T47D (cell line): ENCODE measurements at regions not wholly inside any gene's neighbourhood (a gene's known extent, or its start where the extent isn't known, plus 50 kb on each side); places are given as distances from the start of the nearest gene placed in this dataset.

ENCODE experiments used
- DNase-seq, 2 experiments: peaks; one replicate each; pipeline versions ENCODE4 v3.0.0 to v3.0.0-alpha.2; 2011 to 2012; ENCODE audit warnings: low read depth in 1 of 2, low spot score in 1 of 2
- JUND ChIP-seq: IDR thresholded peaks from 2 replicates; pipeline ENCODE4 v1.6.1; 2012; ENCODE audit warnings: low read depth
- in situ Hi-C: cut with HindIII; loops from 2 replicates; pipeline ENCODE4 v1.10.0; 2016; ENCODE audit warnings: low sequenced_read_pairs, low pct_unique_long_range_greater_than_20kb

DNA sequence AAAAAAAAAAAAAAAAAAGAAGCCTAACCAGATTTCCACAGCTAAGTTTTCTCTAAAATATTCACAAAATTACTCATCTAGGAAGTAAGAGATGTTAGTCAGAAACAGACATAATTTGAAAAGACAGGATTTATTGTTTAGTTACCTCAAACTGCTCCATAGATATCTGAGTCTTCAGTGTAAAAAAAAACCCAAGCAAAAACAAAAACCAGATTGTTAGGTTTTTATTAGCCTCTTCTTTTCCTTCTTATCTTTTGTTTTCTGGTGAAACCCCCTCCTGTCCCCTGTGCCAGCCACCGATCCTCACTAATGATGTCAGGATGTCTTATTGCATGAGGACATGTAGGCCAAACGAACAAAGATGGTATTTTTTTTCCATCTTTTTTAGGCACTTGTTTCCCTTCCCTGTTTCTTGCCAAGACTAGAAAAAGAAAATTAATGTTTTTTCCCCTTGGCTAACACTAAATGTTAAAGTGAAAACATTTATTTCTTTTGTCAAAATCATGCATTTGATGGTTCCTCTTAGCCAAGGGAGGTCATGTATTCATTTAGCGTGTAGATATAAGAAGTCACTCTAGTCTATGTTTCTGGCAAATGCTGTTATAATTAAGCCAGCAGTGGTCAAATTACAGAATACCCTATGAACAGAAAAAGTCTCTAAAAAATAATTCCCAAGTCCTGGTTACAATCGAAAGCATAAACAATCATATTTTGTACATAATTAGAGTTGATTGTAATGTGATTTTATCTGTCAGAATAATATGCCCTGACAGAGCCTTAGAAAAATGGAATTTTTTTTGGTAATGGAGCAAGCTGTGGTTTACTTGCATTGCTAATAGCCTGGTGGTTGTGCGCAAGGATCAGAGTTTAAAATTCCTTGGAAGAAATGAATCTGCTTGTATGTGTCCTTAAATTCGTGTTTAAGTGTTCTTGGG, 702.4 kb upstream of the FZD8 start:
- no peak for TF ChIP-seq JUND
- DNase-seq: no peak
- in situ Hi-C loops: no loop called here

DNA sequence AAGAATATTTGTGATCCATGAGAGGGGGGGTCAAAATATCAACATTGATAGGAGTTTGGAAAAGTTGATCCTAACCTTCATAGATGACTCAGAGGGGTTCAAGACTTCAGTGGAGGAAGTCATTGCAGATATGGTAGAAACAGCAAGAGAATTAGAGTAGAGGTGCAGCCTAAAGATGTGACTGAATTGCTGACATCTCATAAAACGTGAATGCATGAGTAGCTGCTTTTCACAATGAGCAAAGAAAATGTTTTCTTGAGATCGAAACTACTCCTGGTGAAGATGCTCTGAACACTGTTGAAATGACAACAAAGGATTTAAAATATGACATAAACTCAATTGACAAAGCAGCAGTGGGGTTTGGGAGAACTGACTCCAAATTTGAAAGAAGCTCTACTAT, 700.7 kb upstream of the FZD8 start:
- DNase-seq: no peak
- TF ChIP-seq JUND: no peak
- in situ Hi-C loops: no loop called here

DNA sequence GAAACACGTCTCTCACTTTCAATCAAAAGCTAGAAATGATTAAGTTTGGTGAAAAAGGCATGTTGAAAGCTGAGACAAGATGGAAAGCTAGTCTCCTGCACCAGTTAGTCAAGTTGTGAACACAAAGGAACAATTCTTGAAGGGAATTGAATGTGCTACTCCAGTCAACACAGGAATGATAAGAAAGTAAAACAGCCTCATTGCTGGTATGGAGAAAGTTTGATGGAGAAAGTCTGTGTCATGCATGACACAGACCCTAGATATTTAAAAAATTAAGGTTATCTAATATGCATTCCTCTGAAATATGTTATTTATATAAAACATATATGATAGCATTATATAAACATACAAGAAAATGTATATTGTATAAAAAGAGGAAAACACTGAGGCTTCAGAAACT, 699.4 kb upstream of the FZD8 start:
- in situ Hi-C loops: no loop called here
- no peak for TF ChIP-seq JUND

DNA sequence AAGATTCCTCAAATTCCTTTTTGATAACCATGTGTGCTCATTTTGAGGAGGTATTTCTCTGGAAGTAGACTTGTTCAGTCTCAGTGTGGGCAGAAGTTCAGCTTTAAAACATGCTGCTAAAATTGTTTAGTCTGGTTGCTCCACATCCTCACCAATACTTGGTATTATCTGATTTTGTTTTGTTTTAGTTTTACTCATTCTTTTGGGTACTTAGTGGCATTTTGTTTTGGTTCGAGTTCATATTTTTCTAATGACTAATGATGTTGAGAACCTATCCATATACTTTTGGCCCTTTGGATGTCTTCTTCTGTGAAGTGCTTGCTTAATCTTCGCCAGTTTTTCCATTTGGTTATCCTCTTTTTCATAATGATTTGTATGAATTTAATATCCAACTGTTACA, 694.2 kb upstream of the FZD8 start:
- TF ChIP-seq JUND: no peak
- DNase-seq: no peak
- in situ Hi-C loops: no loop called here

More for the DNA sequence above, 699.4 kb upstream of the FZD8 start:
- DNase-seq: no peak

DNA sequence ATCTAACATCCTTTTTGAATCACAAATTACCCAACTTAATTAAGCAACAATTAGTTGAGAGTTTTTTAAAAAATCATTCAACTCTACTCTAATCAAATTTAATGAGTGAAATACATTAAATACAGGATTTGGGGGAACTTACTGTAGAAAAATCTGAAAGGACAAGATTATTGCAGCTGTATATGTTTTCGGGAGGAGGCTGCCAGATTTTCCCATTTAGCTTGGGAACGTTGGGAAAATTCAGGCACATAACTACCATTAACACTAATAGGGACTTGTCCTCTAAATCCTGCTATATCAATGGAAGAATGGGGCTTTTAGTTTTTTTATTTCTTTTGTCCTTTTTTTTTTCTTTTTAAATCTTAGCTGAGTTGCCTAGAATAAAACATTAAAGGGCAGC, 691.4 kb upstream of the FZD8 start:
- no peak for DNase-seq
- in situ Hi-C loops: no loop called here
- no peak for TF ChIP-seq JUND

DNA sequence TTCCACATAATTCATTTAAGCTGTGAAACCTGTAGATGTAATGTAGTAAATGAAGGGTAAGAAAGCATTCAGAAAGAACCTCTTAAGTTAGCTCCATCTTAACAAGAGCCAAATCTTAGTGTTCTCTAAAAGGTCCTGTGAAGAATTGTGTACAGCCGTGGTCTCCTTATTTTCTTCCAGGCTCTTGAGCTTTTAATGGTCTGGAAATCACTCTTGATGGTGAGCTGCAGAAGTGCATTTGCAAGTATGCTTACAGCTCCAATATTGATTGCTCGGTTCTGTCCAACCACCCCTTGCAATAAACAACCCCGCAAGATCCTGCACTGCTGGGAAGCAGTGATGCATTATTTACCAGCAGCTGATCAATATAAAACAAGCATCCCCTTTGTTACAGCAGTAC, 690.8 kb upstream of the FZD8 start:
- no peak for TF ChIP-seq JUND
- in situ Hi-C loops: no loop called here
- no peak for DNase-seq

DNA sequence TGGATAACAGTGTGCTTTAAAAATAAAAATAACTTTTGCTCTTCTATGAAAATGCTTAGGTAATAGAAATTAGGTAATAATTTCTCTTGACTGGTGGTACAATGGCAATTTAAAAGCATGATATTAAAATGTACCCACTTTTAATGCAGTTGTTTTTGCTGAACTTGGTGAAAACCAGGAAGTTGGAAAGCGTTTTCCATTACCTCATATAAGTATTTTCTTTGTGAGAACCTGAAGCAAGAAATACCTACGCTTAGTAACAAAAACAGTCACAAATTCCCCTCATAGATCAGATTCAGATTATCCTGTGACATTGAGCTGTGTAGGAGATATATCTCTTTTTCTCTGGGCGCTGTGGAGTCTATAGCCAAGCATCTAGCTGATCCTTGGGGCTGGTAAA, 689.0 kb upstream of the FZD8 start:
- DNase-seq: no peak
- TF ChIP-seq JUND: no peak
- in situ Hi-C loops: no loop called here

DNA sequence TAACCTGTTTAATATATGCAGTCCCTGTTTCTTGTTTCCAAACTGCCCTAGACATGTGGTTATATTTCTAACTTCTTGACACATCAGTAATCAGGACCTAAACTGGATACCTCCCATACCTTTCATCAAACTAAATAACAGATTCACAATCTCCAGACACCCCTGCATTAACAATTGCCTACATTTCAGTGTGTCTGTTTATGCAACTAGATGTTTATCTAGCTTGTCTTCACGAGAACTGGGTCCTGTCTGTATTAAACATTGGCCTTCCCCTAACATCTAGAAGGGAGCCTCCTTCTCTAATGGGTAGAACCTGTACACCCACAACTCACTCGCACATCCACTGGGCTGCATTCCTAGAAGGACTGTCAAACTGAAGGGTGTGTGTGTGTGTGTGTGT, 683.7 kb upstream of the FZD8 start:
- in situ Hi-C loops: no loop called here
- no peak for DNase-seq
- no peak for TF ChIP-seq JUND

DNA sequence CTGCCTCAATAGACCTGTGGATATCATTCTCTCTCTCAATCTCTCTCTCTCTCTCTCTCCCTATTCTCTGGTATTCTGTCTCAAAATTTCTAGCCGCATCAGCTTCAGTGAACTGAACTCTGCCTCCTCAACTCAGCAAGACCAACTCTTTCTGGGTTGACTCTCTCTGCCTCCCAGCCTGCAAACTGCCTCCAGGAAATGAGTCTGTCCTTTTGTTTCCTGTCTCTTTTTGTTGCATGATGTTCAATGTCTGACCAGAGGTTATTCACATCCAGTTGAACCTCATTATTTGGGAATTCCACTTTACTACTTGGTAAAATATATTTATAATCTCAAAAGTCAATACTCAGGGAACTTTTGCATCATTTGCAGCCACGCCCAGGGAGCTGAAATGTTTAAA, 682.7 kb upstream of the FZD8 start:
- TF ChIP-seq JUND: no peak
- no peak for DNase-seq
- in situ Hi-C loops: no loop called here

DNA sequence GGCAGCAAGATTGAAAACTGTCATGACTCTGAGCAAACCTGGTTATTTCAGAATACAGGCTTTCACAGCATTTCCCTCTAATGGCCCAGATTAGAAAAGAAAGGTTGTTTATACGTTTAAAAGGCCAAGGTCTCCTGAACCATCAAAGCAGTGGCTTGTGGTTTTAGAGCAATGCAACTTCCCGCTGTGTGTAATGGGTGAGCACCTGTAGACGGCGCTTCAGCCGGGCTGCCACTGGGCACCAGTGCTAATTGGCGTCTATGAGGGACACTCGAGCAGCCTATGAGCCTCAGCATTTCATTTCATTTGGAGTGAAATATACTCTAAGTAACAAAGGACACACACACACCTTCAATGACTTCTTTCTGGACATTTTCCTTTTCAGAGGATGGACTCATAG, 671.0 kb upstream of the FZD8 start:
- DNase-seq: no peak
- no peak for TF ChIP-seq JUND
- in situ Hi-C loops: no loop called here

DNA sequence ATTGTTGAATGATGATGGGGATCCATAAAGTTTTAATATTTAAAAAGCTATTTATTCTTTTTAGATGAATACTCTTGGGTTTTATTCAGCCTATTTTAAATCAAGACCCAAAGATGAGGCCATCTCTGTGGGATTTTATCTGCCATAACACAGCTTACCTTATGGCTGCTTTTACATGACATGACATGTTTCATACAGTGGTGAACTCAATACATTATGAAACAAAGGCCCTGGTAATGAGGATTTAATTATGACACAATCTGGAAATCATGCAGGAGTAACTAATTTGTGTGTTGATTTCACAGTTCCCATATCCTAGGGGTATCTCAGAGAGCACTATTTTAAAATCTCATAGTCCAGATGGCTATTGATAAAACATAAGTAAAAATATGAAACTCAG, 661.8 kb upstream of the FZD8 start:
- TF ChIP-seq JUND: no peak
- in situ Hi-C loops: no loop called here
- no peak for DNase-seq

DNA sequence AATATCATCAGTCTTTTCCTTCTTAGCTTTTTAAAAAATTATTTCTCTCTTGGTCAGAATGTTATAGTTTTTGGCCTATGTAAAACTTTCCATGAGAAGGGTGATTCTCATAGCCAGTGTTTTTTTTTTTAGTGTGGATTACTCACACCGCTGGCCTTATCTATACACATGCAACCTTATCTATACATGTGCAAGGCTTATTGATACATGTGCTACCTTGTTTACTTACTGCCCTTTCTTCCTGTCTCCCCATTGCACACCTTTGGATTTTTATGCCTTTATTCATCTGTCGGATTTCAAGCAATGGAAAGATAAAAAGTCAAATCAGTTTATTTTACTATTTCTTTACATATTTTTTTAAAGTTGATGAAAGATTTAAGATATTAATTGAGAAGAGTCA, 660.0 kb upstream of the FZD8 start:
- in situ Hi-C loops: no loop called here
- no peak for TF ChIP-seq JUND
- no peak for DNase-seq

DNA sequence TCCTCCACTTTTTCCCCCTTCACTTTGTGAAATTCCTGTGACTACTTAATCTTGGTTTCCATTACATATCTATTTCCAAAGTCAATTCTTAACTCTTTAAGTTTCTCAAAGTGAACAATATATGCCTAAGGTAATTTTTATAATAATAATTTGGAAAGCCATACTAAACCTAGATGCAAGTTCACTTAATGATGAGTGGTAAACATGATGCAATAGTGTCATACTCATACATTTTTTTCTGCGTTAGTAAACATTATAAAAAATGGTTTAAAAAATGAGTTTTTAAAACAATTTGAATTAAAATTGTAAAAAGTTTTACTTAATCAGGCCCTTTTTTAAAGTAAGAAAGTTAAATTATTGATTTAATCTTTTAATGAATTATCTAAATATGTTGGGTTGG, 659.4 kb upstream of the FZD8 start:
- in situ Hi-C loops: no loop called here

DNA sequence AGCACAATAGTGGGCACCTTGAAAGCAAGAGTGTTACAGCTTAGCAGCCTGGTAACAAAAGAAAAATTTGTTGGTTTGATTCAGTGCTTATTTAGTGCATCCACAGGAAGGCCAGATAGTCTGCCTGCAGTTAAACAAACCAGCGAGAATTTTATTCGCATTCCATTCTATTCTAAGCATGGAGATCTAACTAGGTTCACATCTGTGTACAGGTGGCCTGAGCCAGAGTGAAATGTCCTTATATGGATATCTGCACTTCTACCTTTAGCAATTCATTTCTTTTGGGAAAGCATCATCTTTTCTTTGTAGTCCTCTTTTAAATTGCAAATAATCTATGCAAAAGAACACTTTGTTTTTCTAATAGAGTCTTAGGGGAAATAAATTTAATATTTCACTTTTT, 659.0 kb upstream of the FZD8 start:
- in situ Hi-C loops: no loop called here
- TF ChIP-seq JUND: no peak
- no peak for DNase-seq

More for the DNA sequence above, 659.4 kb upstream of the FZD8 start:
- no peak for TF ChIP-seq JUND
- DNase-seq: no peak
